Subcutaneous abdominal adipose tissue (tissue), 5 donors: ENCODE measurements at regions not wholly inside any gene's neighbourhood (a gene's known extent, or its start where the extent isn't known, plus 50 kb on each side); places are given as distances from the start of the nearest gene placed in this dataset.

Experiments used
- H3K27ac ChIP-seq: one replicate; pipeline ENCODE4 v1.7.0; 2013; ENCODE audit warnings: low read depth, mild to moderate bottlenecking, inconsistent platforms, low read length, moderate library complexity
- H3K27me3 ChIP-seq, 5 donors: one replicate each; pipeline ENCODE4 v1.7.0; 2013; ENCODE audit warnings: low read length in 5 of 5, inconsistent platforms in 1 of 5; ENCODE audit not compliant: control insufficient read depth in 5 of 5, insufficient read depth in 4 of 5
- H3K36me3 ChIP-seq, 5 donors: one replicate each; pipeline ENCODE4 v1.7.0; 2013; ENCODE audit warnings: low read length in 5 of 5; ENCODE audit not compliant: control insufficient read depth in 5 of 5, insufficient read depth in 5 of 5
- H3K4me1 ChIP-seq, 5 donors: one replicate each; pipeline ENCODE4 v1.7.0; 2013; ENCODE audit warnings: low read length in 5 of 5, mild to moderate bottlenecking in 3 of 5, moderate library complexity in 1 of 5; ENCODE audit not compliant: control insufficient read depth in 5 of 5, insufficient read depth in 5 of 5
- H3K4me3 ChIP-seq, 5 donors: one replicate each; pipeline ENCODE4 v1.7.0; 2013; ENCODE audit warnings: low read length in 5 of 5, low read depth in 1 of 5
- H3K9ac ChIP-seq, 5 donors: one replicate each; pipeline ENCODE4 v1.7.0; 2013; ENCODE audit warnings: low read length in 5 of 5, mild to moderate bottlenecking in 4 of 5, moderate library complexity in 3 of 5
- H3K9me3 ChIP-seq, 5 donors: one replicate each; pipeline ENCODE4 v1.7.0; 2013; ENCODE audit warnings: low read length in 5 of 5; ENCODE audit not compliant: control insufficient read depth in 5 of 5
- donor health status: healthy.
- donor health status: healthy.
- donor health status: healthy.
- donor health status: healthy.
- donor health status: healthy.

DNA sequence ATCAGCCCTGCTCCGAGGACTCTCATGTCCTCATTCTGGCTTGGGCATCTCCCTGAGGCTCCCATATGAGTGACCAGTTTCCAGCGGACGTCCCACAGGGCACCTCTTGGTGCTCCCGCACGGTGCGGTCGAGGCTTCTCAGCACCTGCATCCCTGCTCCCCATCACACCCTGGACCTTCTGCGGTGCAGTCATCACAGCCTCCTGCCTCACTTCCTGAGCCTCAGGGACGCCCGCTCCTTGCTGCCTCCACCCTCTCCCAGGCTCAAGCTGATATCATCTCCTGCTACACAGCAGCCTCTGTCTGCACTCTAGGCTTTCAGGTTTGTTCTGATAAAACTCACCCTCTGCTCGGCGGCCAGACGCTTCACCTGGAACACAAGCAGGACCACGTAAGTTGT, 185.0 kb downstream of the TMEM18 start:
- Histone ChIP-seq H3K36me3 (no peaks in the 10 kb centered on the region), H3K4me1 (no peaks in the 10 kb centered on the region), H3K27ac (no peak overlapping the region), H3K9ac (no peak overlapping the region), H3K4me3 (no peak overlapping the region), H3K27me3 (peaks cover 0 to 9% (median 6%) of the 10 kb centered on the region in 5 donors), H3K9me3 (no peaks in the 10 kb centered on the region)

DNA sequence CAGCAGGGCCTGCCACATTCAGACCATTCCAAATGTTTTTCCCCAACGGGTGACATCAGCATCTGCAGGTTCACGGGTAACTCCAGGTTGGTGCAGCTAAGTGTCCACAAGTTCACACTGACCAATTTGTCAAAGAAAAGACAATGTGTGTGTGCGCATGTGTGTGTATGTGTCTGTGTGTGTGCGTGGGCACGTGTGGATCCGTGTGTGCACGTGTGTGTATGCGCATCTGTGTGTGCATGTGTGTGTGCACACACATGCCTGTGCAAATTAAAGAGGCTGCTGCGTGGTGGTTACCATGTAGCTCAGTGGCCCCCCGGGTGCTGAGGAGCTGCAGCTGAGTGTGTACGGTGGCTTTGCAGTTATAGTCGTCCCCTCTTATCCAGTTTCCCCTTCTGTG, 187.4 kb downstream of the TMEM18 start:
- Histone ChIP-seq H3K27ac (no peak overlapping the region), H3K4me3 (no peak overlapping the region), H3K9ac (no peak overlapping the region), H3K36me3 (no peaks in the 10 kb centered on the region), H3K9me3 (no peaks in the 10 kb centered on the region), H3K27me3 (peaks cover 0 to 9% (median 6%) of the 10 kb centered on the region in 5 donors), H3K4me1 (no peaks in the 10 kb centered on the region)

DNA sequence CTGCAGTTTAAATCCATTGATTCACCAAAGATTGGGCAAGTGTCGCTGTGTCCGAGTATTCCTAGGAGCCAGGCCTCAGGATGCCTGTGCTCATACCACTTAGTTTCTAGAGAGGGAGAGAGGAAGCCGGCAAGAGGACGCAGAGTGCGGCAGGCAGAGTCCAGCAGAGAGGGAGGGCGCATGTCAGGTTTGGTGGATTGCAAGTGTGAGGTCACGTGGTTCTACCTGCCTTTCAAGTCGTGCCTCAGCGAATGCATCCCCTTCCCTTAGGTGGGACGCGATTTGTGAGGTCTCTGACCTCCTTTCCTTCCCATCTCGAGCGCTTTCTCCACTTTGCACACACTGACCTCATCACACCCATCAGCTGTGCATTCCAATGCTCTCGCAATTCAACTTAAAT, 188.1 kb downstream of the TMEM18 start:
- Histone ChIP-seq H3K9me3 (no peaks in the 10 kb centered on the region), H3K4me3 (no peak overlapping the region), H3K4me1 (no peaks in the 10 kb centered on the region), H3K9ac (no peak overlapping the region), H3K36me3 (no peaks in the 10 kb centered on the region), H3K27ac (no peak overlapping the region), H3K27me3 (peaks cover 0 to 9% (median 8%) of the 10 kb centered on the region in 5 donors)

DNA sequence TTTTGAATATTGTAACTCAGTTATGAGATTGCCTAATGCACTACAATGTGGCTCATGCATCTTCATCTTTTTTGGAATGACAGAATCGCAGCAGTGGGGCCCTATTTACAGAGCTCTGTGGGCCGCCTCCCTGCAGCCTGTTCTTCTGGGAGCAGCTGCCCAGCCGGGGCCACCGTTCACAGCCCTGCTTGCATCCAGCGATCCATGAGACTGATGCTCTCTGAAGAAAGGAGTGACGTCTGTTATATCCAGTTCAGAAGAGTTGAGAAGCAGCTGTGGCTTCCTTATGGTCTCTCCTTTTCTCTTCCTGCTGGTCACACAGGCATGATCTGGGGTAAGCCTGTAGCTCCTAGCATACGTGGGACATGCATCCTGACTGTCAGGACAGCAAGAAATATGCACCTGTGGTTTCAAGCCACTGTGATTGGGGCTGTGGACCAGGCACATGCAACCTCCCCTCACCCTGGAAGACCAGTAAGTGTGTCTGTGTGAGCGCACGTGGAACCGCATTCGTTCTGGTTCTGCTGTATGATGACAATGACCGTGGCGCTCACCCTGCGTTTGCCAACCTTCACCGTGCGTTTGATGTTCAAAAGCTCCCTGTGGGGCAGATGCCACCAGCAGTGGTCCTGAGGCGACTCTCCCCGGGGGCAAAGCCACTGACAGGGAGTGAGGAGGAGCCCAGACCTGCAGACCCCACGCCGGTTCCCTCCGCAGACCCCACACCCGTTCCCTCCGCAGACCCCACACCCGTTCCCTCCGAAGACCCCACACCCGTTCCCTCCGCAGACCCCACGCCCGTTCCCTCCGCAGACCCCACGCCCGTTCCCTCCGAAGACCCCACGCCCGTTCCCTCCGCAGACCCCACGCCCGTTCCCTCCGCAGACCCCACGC, 189.8 kb downstream of the TMEM18 start:
- Histone ChIP-seq H3K36me3 (no peaks in the 10 kb centered on the region), H3K27ac (no peak overlapping the region), H3K9me3 (no peaks in the 10 kb centered on the region), H3K27me3 (peaks cover 0 to 8% (median 6%) of the 10 kb centered on the region in 5 donors), H3K9ac (no peak overlapping the region), H3K4me1 (no peaks in the 10 kb centered on the region), H3K4me3 (no peak overlapping the region)

DNA sequence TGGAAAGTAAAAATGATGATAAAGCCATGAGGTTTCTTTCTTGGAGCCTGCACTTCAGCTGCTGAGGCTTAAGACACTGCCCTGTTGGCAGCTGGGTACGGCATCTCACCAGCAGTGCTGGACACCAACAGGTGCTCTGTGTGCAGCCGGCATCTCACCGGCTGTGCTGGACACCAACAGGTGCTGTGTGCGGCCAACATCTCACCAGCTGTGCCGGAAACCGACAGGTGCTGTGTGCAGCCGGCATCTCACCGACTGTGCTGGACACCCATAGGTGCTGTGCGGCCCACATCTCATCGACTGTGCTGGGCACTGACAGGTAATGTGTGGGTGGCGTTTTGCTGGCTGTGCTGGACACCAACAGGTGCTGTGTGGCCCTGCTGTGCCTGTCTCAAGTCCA, 190.8 kb downstream of the TMEM18 start:
- Histone ChIP-seq H3K27me3 (peaks cover 0 to 8% (median 2%) of the 10 kb centered on the region in 5 donors), H3K27ac (no peak overlapping the region), H3K4me3 (no peak overlapping the region), H3K4me1 (no peaks in the 10 kb centered on the region), H3K36me3 (no peaks in the 10 kb centered on the region), H3K9ac (no peak overlapping the region), H3K9me3 (no peaks in the 10 kb centered on the region)

DNA sequence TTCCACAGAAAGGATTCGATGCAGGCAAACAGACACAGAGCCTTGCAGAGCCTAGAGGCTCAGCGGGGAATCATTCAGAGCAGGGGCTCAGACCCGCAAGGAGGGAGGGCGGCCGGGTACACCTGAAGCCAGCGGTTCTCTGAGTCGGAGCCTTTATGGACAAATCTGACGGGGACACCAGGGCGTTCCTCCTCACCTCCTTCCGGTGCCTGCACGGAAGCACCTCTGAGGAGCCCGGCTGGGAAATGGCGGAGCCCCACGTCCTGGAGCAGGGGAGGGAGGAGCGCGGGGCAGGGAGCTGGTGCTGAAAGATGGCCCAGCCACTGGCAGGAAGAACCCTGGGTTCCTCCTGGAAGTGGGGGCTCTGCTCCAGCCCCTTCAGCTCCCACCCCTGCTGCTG, 193.5 kb upstream of the ALKAL2 start:
- no peak overlapping the region for H3K27ac ChIP-seq
- H3K4me3 ChIP-seq = no peak overlapping the region
- H3K4me1 ChIP-seq = no peaks in the 10 kb centered on the region
- peaks cover 0 to 2% (median 0%) of the 10 kb centered on the region in 5 donors for H3K9me3 ChIP-seq
- peaks cover 0 to 2% (median 0%) of the 10 kb centered on the region in 5 donors for H3K27me3 ChIP-seq
- H3K9ac ChIP-seq = no peak overlapping the region
- H3K36me3 ChIP-seq = no peaks in the 10 kb centered on the region

DNA sequence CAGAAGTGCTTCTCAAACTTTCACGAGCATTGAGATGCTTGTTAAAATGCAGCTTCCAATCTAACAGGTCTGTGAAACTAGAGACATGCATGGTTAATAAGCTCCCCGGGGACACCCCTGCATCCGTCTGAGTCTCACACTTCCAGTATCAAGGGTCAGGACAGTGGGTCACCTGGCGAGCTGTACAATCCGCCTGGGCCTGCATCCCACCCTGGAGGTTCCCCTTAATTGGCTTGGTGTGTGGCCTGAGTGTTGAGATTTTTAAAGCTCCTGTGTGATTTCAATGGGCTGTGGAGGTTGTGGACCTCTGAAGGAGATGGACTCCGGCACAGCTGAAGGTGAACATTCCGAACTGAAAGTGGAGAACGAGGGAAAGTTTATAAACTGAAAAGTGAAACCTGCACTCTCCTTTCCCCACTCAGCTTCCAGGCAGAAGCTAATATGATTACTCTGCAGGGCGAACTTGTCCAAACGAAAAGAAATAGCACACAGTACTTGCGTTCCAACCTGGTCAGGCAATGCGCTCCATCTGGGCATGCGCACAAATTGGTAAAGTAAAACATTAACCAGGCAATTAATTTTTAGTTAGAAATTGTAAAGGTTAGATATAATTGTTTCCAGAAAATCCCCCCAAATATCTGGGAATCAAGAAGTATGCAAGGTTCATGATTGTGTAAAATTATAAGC, 191.7 kb upstream of the ALKAL2 start:
- Histone ChIP-seq H3K9ac (no peak overlapping the region), H3K27ac (no peak overlapping the region)

DNA sequence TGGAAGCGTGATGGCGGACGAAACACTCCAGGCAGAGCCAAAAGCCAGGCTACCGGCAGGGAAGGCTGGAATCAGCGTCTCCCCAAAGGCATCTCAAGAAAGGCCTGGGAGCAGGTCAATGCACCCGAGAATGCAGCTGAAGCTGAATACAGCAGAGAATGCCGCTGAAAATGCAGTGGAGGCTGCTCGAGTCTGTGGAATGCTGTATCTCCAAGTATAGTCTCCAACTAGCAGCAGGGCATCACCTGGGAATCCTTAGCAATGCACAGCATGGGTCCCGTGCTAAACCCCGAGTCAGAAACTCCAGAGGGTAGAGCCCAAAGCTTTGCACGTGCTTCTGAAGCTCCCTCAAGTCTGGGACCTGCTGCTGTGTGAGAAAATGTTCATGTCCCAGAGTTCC, 191.1 kb upstream of the ALKAL2 start:
- no peak overlapping the region for H3K4me3 ChIP-seq
- H3K27ac ChIP-seq = no peak overlapping the region
- no peaks in the 10 kb centered on the region for H3K36me3 ChIP-seq
- no peak overlapping the region for H3K9ac ChIP-seq
- H3K4me1 ChIP-seq = no peaks in the 10 kb centered on the region
- H3K9me3 ChIP-seq = peaks cover 0 to 7% (median 2%) of the 10 kb centered on the region in 5 donors
- peaks cover 0 to 5% (median 0%) of the 10 kb centered on the region in 5 donors for H3K27me3 ChIP-seq

More for the DNA sequence above, 191.7 kb upstream of the ALKAL2 start:
- H3K4me3 ChIP-seq = no peak overlapping the region
- H3K36me3 ChIP-seq = no peaks in the 10 kb centered on the region
- H3K4me1 ChIP-seq = no peaks in the 10 kb centered on the region
- H3K9me3 ChIP-seq = peaks cover 0 to 7% (median 2%) of the 10 kb centered on the region in 5 donors
- peaks cover 0 to 5% (median 0%) of the 10 kb centered on the region in 5 donors for H3K27me3 ChIP-seq

DNA sequence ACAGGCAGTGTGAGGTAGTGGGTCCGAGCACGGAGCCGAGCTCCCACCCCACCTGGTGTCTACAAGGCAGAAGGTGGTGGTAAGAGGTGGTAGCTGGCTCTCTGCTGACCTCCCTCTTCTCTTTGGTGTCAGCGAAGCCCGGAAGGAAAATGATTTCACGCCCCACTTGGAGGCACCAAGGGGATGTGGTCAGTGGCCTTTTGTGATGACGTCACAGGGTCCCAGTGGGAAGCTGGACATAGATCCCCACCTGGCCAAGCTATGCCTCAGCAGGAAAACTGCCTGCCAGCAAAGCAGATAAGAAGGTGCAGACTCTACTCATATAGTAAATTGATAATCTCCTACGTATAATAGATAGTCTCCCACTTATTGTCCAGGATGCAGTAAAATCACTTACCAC, 183.7 kb upstream of the ALKAL2 start:
- no peak overlapping the region for H3K27ac ChIP-seq
- no peak overlapping the region for H3K4me3 ChIP-seq
- peaks cover 0 to 10% (median 7%) of the 10 kb centered on the region in 5 donors for H3K4me1 ChIP-seq
- no peak overlapping the region for H3K9ac ChIP-seq
- H3K9me3 ChIP-seq = peaks cover 2 to 12% (median 5%) of the 10 kb centered on the region in 5 donors
- peaks cover 9 to 26% (median 25%) of the 10 kb centered on the region in 5 donors for H3K27me3 ChIP-seq
- no peaks in the 10 kb centered on the region for H3K36me3 ChIP-seq

DNA sequence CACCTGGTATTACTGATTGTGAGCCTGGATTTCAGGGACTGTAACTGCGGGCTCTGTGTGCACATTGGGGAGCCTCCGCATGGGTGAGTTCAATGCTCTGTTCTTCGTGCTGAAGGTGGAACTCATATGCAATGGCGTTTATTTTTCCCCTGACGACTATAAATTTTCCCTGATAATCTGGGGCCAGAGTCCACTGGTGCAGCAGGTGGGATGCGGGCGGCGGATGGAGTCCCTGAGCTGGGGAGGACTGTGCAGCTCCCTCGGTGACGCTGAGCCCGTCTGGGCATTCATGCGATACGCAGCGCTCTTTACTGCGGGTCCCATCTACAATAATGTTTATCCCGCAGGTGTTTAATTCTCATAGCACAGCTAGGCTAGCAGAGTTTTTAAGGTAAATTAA, 181.6 kb upstream of the ALKAL2 start:
- peaks cover 9 to 29% (median 25%) of the 10 kb centered on the region in 5 donors for H3K27me3 ChIP-seq
- H3K4me1 ChIP-seq = peaks cover 0 to 10% (median 7%) of the 10 kb centered on the region in 5 donors
- no peak overlapping the region for H3K4me3 ChIP-seq
- no peak overlapping the region for H3K9ac ChIP-seq
- H3K36me3 ChIP-seq = no peaks in the 10 kb centered on the region
- peaks cover 0 to 5% (median 5%) of the 10 kb centered on the region in 5 donors for H3K9me3 ChIP-seq
- no peak overlapping the region for H3K27ac ChIP-seq
